CD4-positive, alpha-beta T cell treated with Interferon gamma for 1 hour (primary cell): ENCODE measurements at regions not wholly inside any gene's neighbourhood (a gene's known extent, or its start where the extent isn't known, plus 50 kb on each side); places are given as distances from the start of the nearest gene placed in this dataset.

Experiments used
- DNase-seq: peaks from one replicate; pipeline ENCODE4 v3.0.0-alpha.2; 2020

DNA sequence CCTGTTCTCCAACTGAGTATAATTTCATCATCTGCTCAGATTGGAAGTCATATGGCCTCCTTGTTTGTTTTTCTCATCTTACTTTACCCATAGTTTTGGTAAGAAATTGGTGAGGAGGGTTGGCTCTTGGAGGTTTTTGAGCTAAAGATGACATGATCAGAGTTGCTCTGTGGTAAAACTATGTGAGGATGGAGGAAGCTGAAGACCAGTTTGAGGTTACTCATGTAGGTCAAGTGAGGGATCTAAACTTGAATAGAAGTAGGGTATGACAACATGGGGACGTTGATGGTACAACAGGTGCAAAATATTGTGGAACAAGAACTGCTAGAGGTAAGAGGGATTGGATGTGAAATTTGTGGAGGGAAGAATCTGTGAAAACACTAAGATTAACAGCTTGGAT lies 87.7 kb upstream of the NEO1 start:
- DNase-seq = no peak

DNA sequence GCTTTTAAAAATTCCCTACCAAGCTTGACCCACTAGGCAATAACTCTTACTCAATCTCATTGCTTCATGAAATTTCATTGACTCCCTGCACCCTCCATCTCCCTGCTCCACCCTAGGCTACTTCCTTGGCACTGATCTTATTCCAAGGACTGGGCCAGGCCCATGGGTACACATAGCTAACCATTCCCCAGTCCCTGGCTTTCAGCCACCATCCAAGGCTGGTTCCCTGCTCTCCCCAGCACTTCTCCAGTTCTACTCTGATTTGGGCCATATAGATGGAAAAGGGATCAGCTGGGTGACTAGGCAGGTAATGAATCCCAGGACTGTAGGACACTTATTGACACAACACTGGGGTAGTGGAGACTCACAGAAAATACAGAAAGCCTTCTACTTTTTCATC lies 88.1 kb upstream of the NEO1 start:
- no peak for DNase-seq

DNA sequence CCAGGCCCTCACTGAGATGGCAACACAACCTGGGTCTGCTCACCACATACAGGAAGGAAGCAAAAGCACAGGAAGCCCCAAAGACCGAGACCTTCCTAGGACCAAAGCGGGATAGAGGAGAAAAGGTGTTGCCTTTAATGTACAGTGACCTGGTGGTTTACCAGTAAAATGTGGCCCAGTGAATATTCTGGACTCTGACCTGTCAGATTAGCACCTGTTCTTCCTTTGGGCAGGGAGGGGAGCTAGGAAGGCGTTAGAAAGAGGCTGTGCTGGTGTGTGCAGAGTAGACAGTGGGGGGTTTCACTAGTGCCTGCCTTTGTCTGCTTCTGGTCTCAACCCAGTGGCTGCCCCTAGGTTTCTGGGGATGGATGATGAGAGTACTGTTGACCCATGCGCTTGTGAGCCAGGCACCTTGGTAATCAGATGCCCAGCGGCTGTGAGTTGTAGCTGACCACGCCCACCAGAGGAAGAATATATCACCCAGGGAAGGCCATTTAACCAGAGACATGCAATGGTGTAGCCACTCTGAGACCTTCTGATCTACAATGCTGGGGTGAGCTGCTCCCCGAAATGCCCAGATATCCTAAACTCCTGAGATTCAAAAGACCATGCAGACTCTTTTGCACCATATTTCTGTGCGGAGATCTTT lies 90.1 kb upstream of the NEO1 start:
- no peak for DNase-seq

DNA sequence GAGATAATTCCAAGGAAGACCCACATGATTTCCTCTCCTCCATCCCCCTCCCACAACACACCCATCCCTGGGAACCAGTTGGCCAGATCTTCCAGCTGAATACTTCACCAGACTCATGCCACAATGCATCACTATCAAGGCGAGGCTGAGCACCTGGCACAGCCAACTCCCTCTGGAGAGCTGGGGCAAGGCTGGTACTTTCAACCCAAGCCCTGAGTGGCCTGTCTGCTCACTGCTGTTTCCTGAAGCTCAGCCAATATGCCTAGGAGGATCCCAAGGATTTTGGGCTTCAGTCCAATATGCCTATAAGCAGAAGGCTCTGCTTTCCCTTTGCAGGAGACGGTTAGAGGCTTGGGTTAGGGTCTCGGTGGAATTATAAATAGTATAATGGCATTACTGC lies 90.9 kb upstream of the NEO1 start:
- DNase-seq = no peak

DNA sequence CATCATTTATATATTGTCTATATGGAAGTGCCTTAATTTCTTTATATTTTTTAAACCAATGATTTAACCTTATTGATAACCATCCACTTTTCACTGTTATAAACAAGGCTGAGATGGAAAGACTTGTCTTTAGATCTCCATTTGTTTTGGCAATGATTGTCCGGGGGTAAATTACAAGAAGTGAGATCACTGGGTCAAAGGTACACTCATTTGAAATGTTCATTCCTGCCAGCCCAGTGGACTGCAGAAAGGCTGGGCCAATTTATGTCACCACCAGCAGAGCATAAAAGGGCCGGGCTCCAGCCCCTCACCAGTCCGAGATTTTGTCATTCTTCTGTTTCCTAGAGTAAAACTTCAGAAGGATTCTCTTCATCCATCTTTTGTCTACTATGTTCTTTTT lies 93.6 kb upstream of the NEO1 start:
- DNase-seq = no peak

DNA sequence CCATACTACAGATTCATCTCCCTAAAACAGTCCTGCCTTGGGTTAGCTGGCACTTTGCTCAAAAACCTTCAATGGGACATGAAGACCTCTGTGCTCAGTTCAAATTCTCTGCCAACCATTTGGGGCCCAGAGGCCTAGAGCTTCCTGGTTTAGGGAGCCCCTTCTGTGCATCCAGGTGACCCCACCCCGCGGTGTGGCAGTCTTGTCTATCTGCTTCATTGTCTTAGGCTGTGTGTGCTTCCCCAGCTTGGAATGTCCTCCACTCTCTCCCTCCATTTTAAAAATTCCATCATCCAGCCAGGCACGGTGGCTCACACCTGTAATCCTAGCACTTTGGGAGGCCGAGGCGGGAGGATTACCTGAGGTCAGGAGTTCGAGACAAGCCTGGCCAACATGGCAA lies 99.0 kb upstream of the NEO1 start:
- no peak for DNase-seq

DNA sequence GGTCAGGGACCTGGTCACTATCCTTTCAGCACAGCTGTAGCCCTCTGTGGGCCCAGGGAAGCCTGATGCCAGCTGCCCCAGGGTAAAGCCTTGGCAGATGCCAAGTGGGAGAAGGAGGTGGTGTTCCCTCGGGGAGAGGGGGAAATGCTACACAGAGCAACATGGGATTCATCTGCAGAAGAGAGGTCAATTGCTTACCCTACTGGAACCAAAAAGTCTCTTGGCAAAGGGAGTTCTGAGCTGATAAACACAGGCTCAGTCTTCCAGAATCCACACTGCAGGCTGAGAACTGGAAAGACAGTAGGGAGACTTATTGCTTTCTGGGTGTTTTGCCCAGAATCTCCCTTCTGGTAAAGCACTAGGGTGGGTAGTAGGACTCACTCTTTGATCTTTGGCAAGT lies 100.1 kb upstream of the NEO1 start:
- no peak for DNase-seq

DNA sequence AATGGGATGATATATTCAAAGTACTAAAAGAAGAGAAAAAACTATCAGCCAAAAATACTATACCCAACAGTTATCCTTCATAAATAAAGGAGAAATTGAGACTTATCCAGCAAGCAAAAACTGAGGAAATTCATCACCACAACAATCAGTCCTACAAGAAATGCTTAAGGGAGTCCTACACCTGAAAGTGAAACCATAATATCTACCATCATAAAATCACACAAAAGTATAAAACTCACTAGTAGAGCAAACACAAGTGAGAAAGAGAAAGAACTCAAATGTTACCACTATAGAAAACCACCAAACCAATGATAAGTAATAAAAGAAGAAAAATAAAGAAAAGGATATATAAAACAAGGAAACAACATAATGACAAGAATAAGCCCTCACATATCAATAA lies 103.6 kb upstream of the NEO1 start:
- DNase-seq = no peak

DNA sequence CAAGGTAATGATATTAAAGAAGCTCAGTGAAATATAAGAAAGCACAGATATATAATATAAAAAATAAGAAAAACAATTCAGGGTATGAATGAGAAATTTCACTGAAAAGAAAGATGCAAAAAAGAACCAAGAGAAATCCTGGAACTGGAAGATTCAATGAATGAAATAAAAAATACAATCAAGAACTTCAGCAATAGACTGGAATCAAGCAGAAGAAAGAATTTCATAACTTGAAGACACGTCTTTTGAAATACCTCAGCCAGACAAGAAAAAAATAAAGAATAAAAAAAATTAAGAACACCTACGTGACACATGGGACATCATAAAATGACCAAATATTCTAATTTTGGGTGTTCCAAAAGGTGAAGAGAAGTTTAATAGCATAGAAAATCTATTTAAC lies 104.6 kb upstream of the NEO1 start:
- DNase-seq = no peak

DNA sequence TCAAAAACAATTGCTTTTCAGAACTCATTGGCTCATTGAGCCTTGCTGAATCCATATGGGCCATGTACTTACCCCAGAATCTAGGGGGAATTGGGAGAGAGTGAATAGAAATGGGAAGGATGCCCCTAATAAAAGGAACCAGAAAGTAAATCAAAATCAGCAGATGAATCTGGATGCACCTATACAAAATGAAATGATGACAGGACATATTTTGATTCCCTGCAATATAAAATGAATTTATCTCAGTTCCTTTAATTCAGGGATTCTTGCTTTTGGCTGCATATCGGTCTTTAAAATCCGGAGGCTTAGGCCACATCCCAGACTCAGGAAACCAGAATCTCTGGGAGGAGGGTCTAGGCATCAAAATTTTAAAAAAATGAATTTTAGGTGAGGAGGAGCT lies 107.7 kb upstream of the NEO1 start:
- no peak for DNase-seq

DNA sequence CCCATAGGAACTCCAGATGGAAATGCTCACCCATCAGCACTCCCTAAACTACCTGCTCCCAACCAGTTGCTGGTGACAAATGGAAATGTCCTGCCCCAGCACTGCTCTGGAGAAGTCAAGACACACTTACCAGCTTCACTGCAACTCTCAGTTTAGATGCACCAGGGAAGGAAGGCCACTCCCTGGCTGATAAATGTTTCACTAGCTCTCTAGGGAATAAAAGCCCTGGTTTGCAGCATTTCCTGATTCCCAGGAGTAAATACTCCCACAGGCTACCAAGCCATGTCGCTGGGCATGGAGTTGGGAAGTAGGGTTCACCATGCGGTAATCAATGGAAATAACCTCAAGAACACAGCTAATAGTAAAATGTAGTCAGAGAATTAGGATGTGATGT lies 112.0 kb upstream of the NEO1 start:
- DNase-seq = no peak

DNA sequence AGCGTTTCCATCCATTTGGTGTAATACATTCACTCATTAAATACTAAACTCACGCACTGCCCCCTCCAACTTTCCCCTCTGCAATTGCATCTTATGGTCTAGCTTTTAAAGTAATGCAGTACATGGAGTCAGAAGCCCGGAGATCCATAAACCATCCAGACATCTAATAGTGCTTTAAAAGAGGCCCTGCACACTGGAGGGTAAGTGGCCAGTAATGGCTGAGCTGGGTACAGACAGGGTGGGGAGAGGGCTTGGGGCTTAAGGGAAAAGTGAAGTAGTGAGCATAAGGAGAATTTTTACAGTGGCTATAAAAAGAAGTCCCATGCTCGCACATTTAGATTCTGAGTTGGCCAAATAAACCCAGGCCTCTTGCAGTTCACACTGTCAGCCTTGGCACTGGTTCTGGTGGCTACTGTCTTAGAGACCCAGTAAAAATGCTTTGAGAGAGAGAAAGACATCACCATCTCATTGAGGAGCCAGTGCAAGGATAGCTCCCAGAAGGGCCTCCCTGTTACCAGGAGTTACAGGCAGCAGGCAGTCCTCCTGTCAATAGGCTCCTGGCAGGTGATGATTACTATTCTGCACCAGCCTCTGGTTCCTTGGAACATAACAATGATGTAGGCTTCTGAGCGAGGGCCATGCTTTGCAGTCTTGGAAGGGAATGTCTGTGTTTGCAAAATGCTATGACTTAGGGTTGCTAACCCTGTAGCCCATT lies 112.6 kb upstream of the NEO1 start:
- no peak for DNase-seq

DNA sequence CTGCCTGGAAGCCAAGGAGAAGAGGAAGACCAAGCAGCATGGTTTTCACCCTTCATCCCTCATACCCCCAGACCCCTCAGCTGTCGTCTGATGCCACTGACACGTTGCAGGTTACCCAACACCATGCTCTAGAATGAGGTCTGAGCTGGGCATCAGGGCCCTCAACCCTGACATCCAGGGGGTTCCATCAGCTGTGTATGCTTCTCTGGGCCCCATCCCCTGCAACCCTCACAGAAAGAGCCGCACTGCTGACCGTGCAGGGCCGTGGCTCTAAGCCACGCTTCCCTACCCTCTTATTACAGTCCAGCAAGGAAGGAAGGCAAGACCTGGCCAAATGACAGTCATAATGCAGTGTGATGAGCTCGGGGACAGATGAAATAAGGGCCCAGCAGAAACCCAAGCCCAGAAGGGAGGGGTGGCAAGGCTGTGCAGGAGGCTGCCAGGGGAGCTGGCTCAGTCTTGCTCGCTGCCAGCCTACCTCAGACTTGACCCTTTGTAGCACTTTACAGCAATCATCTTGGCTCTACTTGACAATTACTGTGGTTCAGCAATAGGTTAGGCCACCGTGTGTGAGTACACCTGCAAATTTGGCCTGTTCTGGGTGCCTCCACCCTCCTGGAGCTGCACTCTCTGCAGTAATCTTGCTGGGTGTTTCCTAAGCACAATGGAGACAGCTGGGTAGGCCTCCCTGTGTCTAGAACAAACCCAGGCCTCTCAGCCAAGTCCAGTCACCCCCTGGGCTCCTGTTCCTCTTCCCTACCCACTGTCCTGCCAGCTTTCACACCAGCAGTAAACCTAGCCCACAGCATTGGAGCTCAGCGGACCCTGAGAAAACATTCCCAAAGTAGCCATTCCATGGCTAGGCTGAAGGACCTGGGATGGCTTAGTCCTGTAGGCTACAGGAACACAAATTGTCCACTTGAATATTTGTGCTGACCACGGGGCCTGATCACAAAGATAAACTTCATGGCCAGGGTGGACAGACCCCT lies 115.3 kb upstream of the NEO1 start:
- no peak for DNase-seq

DNA sequence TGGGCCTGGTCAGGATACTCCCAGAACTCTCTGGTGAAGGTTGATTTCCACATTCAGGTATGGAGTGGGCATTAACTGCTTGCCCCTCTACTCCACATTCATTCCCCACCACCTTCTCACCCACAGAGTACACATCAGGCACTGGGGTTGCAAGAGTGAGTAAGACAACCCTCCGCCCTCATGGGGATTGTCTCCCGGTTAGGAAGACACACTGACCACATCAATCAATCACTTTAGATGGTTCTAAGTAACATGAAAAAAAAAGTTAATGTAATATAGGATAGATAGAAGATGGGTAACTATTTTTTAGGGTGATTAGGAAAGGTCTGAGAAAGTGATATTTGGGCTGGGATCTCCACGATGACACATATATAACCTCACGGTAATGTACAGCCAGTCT lies 116.0 kb upstream of the NEO1 start:
- no peak for DNase-seq

DNA sequence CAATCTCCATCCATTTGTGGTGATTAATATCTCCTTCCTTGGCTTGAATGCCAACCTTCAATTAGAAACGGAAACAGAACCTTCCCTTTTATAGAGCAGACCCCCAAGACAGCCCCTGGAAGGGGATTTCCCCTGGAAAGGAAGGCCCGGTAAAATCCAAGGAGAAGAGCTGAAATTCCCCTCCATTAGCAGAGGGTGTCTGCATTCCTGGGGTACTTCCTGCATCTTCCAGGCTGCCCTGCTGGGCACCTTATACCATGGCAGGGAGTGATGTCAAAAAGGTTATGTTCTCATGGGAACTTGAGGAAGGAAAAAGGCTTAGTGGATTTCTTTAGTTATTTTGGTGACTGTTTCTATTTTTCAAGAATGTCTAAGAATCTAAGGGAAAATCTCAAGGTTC lies 116.7 kb upstream of the NEO1 start:
- DNase-seq = no peak

DNA sequence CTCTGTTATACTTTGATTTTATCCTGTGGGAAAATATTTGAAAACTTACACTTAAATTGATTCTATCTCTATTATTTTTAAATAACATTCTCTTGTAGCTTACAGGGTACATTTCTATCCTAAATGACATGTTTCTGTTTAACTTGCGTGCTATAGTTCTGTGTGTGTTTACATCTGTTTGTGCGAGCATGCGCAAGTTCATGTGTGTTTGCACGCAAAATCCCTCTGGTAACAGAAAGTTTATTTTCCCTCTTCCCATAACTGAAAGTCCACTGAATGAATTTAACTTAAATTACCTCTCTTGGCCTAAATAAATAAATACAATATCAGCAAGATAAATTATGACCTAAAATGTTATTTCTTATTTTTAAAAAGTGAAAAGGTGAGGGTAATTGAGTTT lies 117.3 kb upstream of the NEO1 start:
- DNase-seq = no peak

DNA sequence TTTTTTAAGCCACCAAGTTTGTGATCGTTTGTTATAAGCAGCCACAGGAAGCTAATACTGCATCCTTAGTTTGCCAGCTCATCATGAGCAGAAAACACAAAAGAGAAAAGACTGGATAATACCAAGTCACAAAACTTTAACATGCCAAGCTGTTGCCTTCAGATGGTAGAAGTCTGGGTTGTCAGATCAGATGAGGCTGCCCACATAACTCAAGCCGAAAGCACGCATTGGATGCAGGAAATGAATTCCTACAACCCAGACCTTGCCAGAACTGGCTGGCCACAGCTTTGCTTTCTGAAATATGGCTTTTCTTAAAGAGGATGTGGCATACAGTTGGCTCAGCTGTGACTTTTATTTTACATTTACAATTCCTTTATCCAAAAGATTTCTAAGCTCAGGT lies 118.3 kb upstream of the NEO1 start:
- DNase-seq = no peak

DNA sequence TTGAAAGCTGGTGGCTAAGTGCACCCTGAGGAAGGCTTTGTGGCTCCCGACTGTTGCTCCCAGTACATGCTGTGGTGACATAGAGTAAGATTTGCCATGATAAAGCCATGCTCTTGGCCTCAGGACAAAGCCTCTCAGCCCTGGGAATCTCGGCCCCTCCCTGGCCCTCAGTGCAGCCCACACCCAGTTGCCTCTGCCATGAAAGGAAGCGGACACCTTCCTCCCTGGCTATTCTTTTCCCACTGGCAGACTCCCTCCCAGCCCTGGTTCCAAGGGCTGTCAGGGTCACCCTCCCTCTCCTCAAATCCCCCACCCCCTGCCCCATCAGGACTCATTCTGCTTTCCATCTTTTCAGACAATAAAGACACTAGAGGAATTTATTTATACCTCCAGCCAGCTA lies 119.8 kb upstream of the NEO1 start:
- DNase-seq = no peak

DNA sequence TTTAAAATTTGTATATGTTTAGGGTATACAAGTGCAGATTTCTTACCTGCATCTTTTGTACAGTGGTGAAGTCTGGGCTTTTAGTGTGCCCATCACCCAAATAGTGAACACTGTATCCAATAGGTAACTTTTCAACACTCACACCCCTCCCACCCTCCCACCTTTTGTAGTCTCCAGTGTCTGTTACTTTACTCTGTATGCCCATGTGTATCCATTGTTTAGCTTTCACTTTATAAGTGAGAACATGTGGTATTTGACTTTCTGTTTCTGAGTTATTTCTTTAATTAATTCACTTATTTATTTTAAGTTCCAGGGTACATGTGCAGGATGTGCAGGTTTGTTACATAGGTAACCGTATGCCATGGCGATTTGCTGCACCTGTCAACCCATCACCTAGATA lies 124.8 kb upstream of the NEO1 start:
- DNase-seq = no peak

DNA sequence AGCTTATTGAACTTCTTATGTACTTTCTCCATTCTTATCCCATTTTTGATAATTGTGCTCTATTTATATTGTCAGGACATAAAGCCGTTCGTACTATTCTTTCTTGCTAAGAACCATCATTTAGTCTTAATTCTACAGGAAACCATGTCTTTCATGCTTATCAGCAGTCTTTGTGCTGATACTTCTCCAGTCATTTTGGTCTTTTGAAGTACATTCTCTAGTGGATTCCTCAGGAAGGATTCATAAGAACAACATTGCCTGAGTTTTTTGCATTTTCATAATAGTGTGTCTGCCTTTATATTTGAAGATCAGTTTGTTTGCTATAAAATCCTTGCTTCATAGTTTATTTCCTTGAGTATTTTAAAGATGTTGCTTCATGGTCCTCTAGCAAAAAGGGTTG lies 126.6 kb upstream of the NEO1 start:
- DNase-seq = no peak

DNA sequence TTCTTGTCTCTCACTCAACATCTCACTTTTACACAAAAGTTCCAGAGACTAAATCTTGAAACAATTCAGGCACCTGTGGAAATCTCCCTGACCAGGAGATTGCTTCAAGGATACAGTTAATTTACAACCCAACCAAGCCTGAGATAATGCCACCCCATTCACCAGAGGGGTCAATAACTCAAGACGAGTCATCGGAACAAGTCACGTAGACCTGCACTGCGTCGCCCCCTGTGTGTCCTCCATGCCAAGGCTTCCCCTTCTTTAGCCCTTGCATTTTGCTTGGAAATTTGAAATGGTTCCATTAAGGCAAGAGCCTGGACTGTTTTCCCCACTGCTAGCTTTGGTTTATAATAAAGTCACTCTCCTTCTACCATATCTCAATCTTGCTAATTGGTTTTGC lies 129.0 kb upstream of the NEO1 start:
- DNase-seq = no peak

DNA sequence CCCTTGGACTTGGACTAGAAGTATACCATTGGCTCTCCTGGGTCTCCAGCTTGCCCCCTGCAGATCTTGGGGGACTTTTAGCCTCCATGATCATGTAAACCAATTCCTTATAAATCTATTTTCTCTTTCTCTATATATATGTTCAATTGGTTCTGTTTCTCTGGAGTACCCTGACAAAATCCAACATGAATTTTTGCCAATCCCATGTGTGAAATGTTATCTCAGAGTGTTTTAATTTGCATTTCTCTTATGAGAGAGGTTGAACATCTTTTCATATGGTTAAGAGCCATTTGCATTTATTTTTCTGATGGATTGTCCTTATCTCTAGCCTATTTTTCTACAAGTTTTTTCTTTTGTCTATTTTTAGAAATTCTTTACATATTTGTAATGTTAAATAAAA lies 131.7 kb upstream of the NEO1 start:
- no peak for DNase-seq

DNA sequence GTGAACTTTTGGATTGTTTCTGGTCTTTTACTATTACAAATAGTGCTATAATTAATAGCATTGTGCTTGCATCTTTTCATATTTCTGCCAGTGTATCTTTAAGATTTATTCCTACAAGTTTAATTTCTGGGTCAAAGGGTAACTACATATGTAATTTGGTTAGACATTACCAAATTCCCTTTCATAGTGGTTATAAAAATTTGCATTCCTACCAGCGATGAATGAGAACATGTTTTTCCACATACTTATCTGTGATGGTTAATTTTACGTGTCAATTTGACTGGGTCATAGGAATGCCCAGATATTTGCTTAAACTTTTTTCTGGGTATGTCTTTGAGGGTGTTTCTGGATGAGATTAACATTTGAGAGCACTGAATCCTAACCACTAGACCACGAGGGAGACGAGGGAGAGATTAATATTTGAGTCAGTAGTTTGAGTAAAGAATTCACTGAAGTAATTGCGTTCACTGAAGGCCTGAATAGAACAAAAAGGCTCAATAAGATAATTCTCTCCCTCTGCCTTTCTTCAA lies 132.3 kb upstream of the NEO1 start:
- no peak for DNase-seq

DNA sequence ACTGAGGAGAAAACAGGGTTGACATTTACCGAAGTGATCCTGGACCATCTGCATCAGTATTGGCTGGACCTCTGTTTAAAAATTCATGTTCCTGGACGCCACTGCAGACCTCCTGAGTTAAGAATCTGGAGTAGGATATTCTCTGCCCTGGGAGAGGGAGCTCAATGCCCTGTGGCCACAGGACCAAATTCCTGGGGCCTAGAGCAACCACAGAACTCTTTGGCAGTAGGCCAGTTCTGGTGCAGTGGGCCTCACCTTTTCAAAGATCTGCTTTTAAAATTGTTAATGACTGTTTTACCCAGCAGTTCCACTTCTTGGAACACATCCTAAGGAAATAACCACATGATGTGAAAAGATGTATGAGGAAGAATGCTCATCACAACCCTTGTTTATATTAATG lies 133.3 kb upstream of the ADPGK start:
- DNase-seq = no peak
